ENCODE measurements at regions not wholly inside any gene's neighbourhood (a gene's known extent, or its start where the extent isn't known, plus 50 kb on each side); places are given as distances from the start of the nearest gene placed in this dataset.

GRCh38 chr2:12347066-12347493 is 369.7 kb upstream of the TRIB2 start:
- no peak for TF ChIP-seq CTCF (IDR thresholded peaks at IDR 0.05)

GRCh38 chr2:12348216-12348615 is 368.5 kb upstream of the TRIB2 start:
- Histone ChIP-seq H3K4me1 (no peaks in the 10 kb centered on the region), H3K27ac (no peak overlapping the region), H3K4me3 (no peak overlapping the region), H3K36me3 (no peaks in the 10 kb centered on the region), H3K27me3 (no peaks in the 10 kb centered on the region), H3K9me3 (no peaks in the 10 kb centered on the region)
- no peak for TF ChIP-seq CTCF (IDR thresholded peaks at IDR 0.05)
- intact Hi-C loops (cut with DNase I; ENCODE audit: low total_unique reads): no loop called here
- DNase-seq: no peak

More at GRCh38 chr2:12347066-12347493, 369.7 kb upstream of the TRIB2 start:
- DNase-seq: no peak
- intact Hi-C loops (cut with DNase I; ENCODE audit: low total_unique reads): no loop called here
- H3K36me3 ChIP-seq: no peaks in the 10 kb centered on the region
- no peaks in the 10 kb centered on the region for H3K4me1 ChIP-seq
- H3K9me3 ChIP-seq: no peaks in the 10 kb centered on the region
- no peak overlapping the region for H3K4me3 ChIP-seq
- H3K27ac ChIP-seq: no peak overlapping the region
- H3K27me3 ChIP-seq: no peaks in the 10 kb centered on the region

- H3K4me3 ChIP-seq: no peak overlapping the region
- no peaks in the 10 kb centered on the region for H3K36me3 ChIP-seq
- no peak for TF ChIP-seq CTCF (IDR thresholded peaks at IDR 0.05)
- intact Hi-C loops (cut with DNase I; ENCODE audit: low total_unique reads): no loop called here
- H3K9me3 ChIP-seq: no peaks in the 10 kb centered on the region
- H3K27ac ChIP-seq: no peak overlapping the region
- DNase-seq: no peak
- no peaks in the 10 kb centered on the region for H3K4me1 ChIP-seq
- no peaks in the 10 kb centered on the region for H3K27me3 ChIP-seq
These were observed 365.9 kb upstream of the TRIB2 start for GRCh38 chr2:12350821-12351220.

GRCh38 chr2:12352889-12353288 is 363.8 kb upstream of the TRIB2 start:
- Histone ChIP-seq H3K27me3 (no peaks in the 10 kb centered on the region), H3K36me3 (no peaks in the 10 kb centered on the region), H3K4me3 (no peak overlapping the region), H3K27ac (no peak overlapping the region), H3K4me1 (no peaks in the 10 kb centered on the region), H3K9me3 (no peaks in the 10 kb centered on the region)
- no peak for DNase-seq
- intact Hi-C loops (cut with DNase I; ENCODE audit: low total_unique reads): no loop called here
- TF ChIP-seq CTCF (IDR thresholded peaks at IDR 0.05): no peak

GRCh38 chr2:12361506-12361905 is 355.2 kb upstream of the TRIB2 start:
- Histone ChIP-seq H3K9me3 (peaks cover 0 to 6% (median 4%) of the 10 kb centered on the region in 3 donors), H3K36me3 (no peaks in the 10 kb centered on the region), H3K27me3 (no peaks in the 10 kb centered on the region), H3K4me1 (no peaks in the 10 kb centered on the region), H3K27ac (no peak overlapping the region), H3K4me3 (no peak overlapping the region)
- intact Hi-C loops (cut with DNase I; ENCODE audit: low total_unique reads): no loop called here
- TF ChIP-seq CTCF (IDR thresholded peaks at IDR 0.05): no peak
- no peak for DNase-seq

- intact Hi-C loops (cut with DNase I; ENCODE audit: low total_unique reads): no loop called here
- Histone ChIP-seq H3K4me3 (no peak overlapping the region), H3K4me1 (no peaks in the 10 kb centered on the region), H3K9me3 (peaks cover 0 to 6% (median 4%) of the 10 kb centered on the region in 3 donors), H3K27me3 (no peaks in the 10 kb centered on the region), H3K27ac (no peak overlapping the region), H3K36me3 (no peaks in the 10 kb centered on the region)
- no peak for DNase-seq
- TF ChIP-seq CTCF (IDR thresholded peaks at IDR 0.05): no peak
These were observed 353.6 kb upstream of the TRIB2 start for GRCh38 chr2:12363138-12363537.

Measured in tibial artery (tissue), 4 donors.